ENCODE measurements at regions not wholly inside any gene's neighbourhood (a gene's known extent, or its start where the extent isn't known, plus 50 kb on each side); places are given as distances from the start of the nearest gene placed in this dataset.
"Not testable (repeated sequence)": the region's sequence is repeated elsewhere in the genome, so short reads cannot be mapped to it uniquely, and the experiment has no call there.

DNA sequence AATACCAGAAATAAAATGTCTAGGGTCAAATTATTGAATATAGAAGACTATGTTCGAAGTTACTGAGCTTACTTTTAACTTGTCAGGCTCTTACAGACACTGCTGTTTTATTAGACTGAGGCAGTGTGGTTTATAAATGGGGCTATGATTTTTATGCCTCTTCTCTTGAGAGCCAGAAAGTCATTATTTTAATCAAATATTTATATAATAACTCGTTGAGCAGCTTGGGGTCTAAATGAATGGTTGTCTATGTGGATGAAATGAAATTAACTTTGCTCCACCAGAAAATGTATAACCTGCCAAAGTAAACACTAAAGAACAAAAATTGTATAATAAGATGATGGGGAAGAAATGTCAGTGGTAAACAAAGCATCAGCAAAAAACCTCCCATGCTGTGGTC lies 175.6 kb upstream of the THSD7A start:
- no peak for DNase-seq

DNA sequence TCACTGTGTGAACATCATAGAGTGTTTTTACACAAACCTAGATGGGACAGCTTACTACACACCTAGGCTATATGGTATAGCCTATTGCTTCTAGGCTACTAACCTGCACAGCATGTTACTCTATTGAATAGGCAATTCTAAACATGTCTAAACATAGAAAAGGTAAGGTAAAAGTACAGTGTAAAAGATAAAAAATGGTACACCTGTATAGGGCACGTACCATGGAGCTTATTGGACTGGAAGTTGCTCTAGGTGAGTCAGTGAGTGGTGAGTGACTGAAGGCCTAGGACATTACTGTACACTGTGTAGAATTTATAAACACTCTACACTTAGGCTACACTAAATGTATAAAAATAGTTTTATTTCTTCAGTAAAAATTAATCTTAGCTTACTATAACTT lies 182.0 kb upstream of the THSD7A start:
- no peak for DNase-seq

DNA sequence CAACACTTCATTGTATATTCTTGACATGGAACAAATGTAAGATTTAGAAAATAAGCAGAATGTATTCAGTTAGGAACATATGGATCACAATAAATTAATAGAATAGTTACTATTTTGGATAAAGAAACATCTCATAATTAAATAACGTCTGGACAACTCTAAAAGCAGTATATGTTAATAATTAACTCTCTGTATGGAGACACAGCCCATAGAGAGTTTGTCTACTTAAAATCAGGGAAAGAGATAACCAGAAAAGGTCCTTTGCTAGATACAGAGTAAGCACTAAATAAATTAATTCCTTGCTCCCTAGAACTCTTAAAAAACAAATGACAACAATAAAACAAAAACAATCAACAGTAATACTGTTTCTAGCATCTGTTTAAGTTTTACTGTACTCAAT lies 184.4 kb upstream of the THSD7A start:
- no peak for DNase-seq

DNA sequence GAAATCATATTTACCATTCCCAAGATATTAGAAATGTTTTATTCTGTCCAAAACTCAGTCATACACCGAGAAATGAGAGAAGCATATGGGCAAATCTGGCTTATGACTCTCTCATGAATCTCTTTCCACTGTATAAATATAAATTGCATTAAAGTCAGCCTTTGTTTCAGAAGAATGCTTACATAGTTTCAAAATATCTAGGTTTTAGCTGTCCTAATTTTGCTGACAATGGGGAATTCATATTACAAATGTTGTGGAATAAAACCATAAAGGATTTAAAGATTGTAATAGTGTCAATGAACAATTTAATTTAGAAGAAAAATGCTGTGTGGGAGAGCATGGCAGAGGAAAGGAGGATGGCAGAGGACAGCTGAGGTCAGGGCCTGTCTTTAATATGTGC lies 185.0 kb upstream of the THSD7A start:
- DNase-seq, result no peak

DNA sequence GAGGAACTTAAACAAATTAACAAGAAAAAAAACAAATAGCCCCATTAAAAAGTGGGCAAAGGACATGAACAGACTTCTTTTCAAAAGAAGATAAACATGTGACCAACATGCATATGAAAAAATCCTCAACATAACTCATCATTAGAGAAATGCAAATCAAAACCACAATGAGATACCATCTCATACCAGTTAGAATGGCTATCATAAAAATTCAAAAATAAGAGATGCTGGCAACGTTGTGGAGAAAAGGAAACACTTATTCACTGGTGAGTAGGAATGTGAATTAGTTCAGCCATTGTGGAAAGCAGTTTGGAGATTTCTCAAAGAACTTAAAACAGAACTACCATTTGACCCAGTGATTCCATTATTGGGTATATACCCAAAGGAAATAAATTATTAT lies 189.1 kb upstream of the TMEM106B start:
- DNase-seq, result not testable (repeated sequence)

DNA sequence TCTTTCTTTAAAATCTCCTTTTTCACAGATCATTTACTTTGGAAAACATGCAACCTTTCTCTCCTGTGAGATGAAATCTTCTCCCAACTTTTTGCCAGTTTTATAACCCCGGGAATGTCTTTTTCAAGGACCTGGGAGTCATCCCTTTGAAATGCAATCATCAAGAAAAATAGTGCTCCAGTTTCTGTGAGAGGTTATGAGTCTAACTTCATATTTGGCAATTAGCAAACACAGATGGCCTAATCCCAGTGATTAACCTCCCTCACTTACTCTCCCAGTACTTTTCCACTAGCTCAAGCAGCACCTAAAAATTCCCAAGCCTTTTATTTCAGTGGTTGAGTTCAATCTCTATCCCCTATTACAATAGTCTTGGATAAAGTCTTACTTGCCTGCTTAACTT lies 185.8 kb upstream of the TMEM106B start:
- DNase-seq, result no peak

DNA sequence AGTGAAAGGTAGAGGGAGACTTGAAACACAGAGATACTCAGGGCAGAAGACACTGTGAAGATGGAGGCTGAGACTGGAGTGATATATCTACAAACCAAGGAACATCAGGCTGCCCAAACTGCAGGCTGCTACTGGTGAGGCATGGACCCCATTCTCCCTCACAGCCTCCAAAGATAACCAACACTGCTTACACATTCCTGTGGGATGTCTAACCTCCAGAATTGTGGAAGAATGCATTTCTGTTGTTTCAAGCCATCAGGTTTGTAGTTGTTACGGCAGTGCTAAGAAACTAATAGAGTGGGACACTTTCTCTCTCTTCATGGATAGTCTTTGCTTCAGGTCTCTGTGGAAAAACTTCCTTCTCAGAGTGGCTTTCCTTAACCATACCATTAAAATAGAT lies 182.6 kb upstream of the TMEM106B start:
- DNase-seq, result no peak

DNA sequence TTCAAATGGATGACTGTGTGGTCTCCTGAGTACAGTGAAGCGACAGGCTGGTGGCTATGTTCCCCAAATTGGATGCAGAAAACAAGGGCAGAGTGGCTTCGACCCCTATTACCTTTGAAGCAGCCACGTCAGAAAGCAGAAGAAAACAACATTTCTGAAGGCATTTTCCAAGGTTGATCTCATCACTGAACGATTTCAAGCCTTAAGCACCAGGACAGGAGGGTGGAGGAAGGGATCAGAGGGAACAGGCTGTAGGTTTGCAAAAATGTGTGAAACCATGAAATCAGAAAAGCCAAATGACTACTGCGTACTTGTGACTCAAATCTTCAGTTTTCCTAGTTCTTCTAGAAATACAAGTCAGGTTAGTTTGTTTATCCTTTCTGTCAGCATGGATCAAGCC lies 181.0 kb upstream of the TMEM106B start:
- no peak for DNase-seq

DNA sequence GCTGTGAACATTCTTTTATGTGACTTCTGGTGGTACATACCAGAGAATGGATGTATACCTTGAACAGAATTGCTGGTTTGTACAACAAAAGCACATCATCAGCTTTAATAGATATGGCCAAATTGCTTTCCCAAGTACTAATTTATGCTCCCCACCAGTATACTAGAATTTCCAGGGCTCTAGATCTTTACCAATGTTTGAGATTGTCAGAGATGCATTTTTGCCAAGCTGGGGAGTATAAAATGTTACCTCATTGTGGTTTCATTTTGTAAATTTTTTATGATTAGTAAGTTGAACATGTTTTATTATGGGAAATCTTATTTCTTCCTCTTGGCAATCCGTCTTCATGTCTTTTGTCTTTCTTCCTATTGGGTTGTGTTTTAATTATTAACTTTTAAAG lies 179.9 kb upstream of the TMEM106B start:
- DNase-seq, result no peak

DNA sequence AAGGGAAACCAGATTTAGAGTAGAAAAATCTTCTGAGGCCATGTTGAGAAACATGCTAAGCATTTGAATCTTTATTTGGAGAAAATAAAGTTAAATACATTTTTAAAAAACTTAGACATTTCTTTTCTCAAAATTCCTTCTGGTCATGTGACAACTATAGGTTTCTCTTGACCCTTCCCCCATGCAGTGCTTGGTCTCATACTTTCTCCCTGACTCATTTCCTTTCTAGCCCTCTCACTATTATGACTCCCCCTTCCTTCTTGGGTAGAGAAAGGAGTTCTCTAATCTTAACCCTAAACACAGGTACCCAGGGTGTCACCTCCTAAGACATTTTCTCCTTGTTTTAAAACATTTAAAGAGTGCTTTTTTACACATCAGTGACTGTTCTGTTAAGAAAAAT lies 179.5 kb upstream of the TMEM106B start:
- no peak for DNase-seq

DNA sequence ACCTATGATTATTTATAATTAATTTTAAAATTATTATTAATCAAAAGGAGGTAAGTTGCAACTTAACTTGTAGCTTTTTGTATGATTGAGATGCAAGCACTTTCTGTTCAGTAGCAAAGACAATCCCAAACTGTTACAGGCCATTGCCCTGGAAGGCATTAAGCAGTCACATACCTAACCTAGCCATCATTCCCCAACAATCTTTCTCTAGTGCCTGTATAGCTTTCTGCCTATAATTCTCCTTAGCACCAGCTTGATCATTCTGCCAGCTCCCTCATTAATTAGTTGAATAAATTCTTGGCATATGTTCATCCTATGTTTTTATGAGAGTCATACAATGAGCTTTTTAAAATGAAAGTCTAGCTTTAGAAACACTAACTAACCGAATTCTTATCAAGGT lies 178.9 kb upstream of the TMEM106B start:
- no peak for DNase-seq

DNA sequence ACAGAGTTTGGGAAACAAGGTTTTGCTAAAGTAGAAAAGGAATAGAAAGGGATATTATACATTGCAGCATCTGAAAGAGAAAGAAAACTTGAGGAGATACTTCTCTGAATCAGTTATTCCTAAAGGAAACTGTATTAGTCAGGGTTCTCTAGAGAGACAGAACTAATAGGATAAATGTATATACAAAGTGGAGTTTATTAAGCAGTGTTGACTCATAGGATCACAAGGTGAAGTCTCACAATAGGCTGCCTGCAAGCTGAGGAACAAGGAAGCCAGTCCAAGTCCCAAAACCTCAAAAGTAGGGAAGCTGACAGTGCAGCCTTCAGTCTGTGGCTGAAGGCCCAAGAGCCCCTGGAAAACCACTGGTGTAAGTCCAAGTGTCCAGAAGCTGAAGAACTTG lies 167.6 kb upstream of the TMEM106B start:
- not testable (repeated sequence) for DNase-seq

DNA sequence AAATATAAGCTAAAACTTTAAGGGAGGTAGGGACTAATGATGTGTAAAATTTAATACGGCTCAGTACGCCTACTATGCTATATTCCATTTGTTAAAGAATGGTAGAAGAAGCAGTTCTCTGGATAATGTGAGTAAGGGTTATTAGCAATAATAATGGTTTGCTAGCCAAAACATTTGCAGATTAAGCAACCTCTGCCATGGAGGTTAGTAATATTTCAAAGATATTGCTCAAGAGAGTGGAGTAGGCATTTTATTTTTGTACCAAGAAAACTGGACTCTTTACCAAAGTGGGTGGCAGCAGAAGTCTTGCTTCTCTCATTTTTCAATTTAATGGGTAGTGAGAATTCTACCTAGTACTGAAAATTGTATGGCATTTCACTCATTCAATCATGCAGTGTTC lies 158.9 kb upstream of the TMEM106B start:
- DNase-seq, result no peak

DNA sequence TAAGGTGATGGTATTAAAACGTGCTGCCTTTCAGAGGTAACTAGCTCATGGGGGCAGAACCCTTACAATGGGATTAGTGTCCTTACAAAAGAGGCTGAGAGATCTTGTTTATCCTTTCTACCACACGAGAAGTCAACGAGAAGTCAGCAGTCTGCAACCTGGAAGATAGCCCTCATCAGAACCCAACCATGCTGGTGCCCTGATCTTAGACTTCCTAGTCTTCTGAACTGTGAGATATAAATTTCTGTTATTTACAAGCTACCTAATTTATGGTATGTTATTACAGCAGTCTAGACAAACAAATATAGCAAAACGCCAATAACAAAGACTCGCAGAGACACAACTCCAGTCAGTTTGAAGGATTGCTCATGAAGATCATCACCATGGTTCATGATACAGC lies 157.5 kb upstream of the TMEM106B start:
- no peak for DNase-seq

DNA sequence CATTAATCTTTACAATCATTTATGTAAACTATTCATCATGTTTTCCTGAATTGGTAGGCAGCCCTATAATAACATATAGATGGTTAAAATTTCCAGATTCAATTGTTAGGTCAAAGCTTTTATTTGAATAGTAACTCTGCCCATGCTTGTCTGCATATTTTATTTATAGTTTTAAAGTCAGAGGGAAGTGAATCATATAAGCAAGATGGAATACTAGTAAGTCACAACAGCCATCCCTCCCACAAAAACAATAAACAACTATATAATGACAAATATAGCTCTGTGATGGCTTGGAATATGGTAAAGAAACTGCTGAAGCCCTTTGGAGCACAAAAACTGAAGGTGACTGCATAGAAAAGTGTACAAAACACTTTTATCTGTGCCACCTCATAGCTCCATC lies 156.3 kb upstream of the TMEM106B start:
- DNase-seq, result no peak

DNA sequence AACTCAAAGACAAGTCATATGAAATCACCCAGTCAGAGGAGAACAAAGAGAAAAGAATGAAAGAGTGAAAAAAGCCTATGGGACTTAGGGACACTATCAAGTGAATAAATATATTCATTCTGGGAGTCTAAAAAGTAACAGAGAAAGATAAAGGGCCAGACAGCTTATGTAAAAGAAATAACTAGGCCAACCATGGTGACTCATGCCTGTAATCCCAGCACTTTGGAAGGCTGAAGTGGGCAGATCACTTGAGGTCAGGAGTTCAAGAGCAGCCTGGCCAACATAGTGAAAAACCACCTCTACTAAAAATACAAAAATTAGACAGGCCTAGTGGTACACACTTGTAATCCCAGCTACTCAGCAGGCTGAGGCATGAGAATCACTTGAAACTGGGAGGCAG lies 154.7 kb upstream of the TMEM106B start:
- DNase-seq, result no peak

DNA sequence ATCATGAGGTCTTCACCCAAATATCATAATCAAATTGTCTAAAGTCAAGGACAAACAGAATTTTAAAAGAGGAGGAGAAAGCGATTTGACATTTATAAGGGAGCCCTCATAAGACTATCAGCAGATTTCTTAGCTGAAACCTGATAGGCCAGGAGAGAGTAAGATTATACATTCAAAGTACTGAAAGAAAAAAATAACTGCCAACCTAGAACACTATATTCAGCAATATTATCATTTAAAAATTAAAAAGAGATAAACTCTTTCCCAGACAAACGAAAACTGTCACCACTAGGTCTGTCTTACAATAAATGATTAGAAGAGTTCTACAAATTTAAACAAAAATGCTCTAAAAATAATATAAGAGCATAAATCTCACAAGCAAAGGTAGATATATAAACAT lies 154.1 kb upstream of the TMEM106B start:
- no peak for DNase-seq

DNA sequence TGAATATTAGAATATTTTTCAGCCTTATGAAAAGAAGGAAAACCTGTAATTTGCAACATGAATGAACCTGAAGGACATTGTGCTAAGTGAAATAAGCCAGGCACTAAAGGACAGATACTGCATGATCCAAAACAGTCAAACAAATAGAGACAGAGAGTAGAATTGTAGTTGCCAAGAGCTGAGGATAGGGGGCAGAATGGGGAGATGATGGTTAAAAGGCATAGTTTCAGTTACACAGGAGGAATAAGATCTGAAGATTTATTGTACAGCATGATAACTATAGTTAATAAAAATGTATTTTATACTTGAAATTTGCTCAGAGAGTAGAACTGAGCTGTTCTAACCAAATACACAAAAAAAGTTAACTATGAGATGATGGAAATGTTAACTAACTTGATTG lies 149.0 kb upstream of the TMEM106B start:
- DNase-seq, result no peak

DNA sequence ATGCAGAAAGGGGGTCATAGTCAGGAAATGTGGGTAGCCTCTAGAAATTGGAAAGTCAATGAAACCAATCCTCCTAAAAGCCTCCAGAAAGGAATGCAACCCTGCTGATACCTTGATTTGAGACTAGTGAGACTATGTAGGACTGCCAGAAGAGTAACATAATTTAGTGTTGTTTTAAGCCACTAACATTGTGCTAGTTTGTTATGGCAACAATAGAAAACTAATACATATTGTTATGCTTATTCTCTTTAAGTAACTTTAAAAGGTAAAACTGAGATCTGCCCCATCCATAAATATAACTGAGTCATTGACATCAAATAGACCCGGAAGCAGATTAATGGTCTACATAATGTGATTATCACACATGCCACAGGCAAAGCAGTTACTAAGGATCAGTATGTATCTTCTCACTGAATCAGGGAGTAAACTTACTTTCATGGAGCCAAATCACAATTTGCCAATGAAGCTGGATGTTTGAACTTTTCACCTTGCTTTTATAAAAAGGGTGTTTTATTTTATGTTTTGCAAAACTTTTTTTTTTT lies 146.4 kb upstream of the TMEM106B start:
- DNase-seq, result no peak

DNA sequence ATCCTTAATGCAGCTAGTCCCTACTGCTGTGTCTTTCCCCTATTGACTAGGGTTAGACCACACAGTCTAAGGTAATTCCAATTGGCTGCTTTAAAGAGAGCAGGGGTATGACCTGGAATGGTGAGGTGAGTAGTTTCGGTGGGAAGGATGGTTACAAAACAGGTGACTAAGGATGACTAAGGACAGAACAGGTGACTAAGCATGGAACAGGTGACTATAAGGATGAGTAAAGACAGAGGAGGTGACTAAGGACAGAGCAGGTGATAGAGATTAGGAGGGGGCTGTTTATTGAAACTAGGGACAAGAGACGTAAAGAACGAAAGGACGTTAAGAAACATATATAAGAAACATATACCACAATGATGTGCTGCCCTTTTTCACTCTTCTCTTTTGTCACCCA lies 145.1 kb upstream of the TMEM106B start:
- DNase-seq, result no peak

DNA sequence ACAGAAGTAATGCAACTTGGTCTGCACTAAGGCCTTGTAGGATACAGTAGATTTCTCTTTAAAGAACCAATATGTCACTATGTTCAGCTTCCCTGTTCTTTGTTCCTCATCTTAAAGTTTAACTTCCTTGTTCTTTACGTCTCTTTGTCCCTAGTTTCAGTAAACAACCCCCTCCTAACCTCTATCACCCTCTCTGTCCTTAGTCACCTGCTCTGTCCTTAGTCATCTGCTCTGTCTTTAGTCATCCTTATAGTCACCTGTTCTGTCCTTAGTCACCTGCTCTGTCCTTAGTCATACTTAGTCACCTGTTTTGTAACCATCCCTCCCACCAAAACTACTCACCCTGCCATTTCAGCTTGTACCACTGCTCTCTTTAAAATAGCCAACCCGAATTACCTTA lies 144.6 kb upstream of the TMEM106B start:
- no peak for DNase-seq

DNA sequence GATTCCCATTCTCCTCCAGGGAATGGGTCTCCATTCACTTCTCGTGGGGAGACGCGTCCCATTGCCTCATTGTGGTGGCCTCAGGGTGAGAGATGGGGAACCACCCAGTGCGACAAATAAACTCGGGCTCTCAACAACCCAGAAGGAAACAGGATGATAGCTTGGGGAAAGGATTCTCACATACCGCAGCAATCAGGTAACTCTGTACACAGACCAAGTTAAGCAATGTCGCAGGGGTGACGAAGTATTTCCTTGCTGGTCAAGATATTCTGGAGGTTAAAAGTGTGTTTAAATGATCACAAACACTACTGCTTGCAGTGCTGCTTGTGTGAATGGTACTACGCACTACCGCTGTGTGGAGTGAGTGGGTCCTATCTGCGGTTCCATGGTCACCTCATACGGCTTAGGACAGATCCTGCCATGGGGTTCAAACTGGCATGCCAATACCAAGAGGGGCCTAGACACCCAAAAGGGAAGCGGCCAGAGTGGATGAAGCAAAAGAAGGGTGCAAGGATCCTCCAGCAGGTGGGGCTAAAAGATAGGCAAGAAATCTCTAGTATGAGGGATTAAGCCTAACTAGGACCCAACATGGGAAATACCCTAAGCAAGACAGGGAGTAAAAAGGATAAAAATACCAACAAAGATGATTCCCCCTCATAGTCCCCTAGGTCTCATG lies 143.8 kb upstream of the TMEM106B start:
- DNase-seq, result peak; percentile 49 to 67

DNA sequence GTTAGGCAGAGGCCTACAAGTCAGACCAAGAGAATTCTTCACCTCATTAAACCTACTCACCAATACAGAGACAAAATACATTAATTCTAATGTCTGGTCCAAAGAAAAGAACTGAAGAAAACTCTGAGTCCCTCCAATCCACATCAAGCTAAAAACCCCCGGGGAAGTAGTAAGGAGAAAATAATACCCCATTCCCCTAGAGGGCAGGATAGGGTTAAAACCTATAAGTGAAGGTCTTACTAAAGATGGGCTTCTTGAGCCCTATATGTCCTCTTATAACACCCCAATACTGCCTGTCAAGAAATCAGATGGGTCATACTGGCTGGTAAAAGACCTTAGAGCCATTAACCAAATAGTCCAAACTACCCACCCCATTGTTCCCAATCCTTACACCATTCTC lies 141.3 kb upstream of the TMEM106B start:
- DNase-seq, result no peak

DNA sequence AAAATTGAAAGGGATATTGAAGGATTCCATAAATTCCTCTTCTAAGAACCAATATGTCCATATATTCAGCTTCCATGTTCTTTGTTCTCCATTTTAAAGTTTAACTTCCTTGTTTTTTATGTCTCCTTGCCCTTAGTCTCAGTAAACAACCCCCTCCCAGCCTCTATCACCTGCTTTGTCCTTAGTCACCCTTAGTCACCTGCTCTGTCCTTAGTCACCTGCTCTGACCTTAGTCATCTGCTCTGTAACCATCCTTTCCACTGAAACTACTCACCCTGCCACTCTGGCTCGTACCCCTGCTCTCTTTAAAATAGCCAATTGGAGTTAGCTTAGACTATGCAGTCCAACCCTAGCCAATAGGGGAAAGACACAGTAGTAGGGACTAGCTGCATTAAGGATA lies 136.2 kb upstream of the TMEM106B start:
- no peak for DNase-seq

DNA sequence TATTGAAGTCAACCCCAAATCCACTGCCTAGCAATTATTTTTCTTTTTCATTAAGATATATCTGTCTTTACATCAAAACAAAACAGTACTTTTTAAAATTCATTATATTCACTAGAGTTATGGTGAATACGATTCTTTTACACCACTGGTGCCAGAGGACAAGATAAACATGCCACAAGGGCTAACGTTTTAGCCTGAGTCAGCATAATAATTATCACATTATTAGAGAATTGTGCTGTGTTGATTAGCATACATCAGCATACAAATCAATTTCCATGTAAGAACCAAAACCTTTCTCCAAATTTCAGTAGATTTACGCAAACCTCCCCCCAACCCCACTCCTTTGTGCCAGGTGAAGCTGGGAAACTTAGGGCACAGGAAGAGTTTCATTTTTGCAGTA lies 131.1 kb upstream of the TMEM106B start:
- no peak for DNase-seq

DNA sequence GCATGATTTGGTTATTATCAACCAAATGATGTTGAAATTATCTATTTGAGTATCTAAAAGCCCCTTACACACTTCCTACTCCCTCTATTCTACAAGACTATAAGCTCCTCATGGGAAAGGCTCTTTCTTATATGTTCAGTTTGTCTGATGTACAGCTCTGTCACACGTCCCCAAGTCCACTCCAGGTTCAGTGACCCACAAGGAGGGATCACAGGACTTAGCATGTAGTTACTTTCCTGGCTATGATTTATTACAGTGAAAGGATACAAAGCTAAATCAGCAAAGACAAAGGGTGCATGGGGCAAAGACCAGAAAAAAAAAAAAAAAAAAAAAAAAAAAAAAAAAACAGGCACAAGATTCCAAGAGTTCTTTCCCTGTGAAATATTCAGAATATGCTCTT lies 125.6 kb upstream of the TMEM106B start:
- no peak for DNase-seq

Measured in stimulated activated CD4-positive, alpha-beta T cell treated with anti-CD3 and anti-CD28 coated beads, Interleukin-2, amount 100 ng/mL, for 24 hours (primary cell).